ENCODE measurements at regions not wholly inside any gene's neighbourhood (a gene's known extent, or its start where the extent isn't known, plus 50 kb on each side); places are given as distances from the start of the nearest gene placed in this dataset.

- FAIRE-seq = no peak
- no peak for DNase-seq (ENCODE audit: extremely low spot score, insufficient read length, low read depth)
Measured at GRCh38 chr2:6359964-6360363, 505.7 kb downstream of the CMPK2 start.

DNA sequence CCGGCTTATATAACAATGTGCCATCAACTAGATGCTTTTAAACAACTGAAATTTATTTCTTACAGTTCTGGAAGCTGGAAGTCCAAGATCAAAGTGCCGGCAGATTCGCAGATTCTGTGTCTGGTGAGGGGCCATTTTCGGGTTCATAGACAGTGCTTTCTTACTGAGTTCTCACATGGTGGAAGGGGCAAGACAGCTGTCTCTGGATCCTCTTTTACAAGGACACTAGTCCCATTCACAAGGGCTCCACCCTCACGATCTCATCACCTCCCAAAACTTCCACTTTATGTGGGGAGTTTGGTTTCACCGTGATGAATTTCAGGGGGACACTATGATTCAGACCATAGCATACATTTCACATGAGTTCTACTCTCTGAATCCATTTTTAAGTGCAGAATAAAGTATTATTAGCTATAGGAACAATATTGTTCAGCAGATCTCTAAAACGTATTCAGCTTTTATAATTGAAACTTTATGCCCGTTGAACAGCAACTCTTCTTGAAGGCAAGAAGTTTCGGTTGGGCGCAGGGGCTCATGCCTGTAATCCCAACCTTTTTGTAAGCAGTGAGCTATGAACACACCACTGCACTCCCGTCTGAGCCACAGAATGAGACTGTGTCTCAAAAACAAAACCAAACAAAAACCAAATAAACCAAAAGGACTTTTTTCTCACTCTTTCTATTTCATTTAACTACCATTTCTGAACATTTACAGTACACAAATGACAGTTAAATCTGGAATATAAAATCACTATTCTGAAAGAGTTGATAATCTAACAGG is 502.8 kb downstream of the CMPK2 start:
- FAIRE-seq = no peak
- no peak for DNase-seq (ENCODE audit: extremely low spot score, insufficient read length, low read depth)

GRCh38 chr2:6368281-6368680 is 497.4 kb downstream of the CMPK2 start:
- DNase-seq (ENCODE audit: extremely low spot score, insufficient read length, low read depth) (no peak), FAIRE-seq (no peak)

GRCh38 chr2:6369266-6369665 is 496.4 kb downstream of the CMPK2 start:
- FAIRE-seq = no peak
- DNase-seq (ENCODE audit: extremely low spot score, insufficient read length, low read depth) = no peak

DNA sequence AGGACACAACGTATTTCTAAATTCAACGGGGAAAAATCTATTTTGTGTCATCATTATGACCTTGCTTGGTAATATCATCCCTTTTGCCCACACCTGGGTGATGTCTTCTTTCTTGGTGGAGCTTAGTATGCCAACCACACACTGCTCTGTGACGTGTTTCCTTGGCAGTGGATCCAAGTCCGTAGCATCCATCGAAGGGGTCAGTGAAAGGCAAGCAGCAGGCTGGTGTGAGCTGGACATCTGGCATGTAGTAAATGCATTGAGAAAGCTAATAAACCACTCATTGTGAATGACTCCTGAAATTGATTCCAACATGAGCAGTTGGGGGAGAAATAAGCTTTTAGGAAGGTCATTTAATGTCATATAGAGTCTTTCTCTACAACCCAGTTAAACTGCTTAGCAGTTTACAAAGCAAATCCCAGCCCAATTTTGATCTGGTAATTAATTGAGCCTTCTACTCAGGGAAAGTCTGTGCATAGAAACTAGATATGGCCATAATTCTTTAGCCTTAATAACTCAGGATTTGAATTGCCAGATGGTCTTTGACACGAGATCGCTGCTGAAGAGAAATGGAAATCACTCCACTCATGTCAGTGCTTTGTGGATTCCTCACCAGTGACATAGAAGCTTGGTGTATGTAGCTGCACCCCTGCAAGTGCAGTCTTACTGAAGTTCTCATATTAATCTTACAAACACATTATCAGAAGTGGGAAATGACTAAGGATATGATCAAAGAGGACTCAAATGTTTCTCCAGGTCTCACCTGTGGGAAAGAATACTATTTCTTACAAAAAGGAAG is 494.8 kb downstream of the CMPK2 start:
- FAIRE-seq (no peak), DNase-seq (ENCODE audit: extremely low spot score, insufficient read length, low read depth) (no peak)

GRCh38 chr2:6372317-6372901 is 493.3 kb downstream of the CMPK2 start:
- FAIRE-seq (no peak), DNase-seq (ENCODE audit: extremely low spot score, insufficient read length, low read depth) (no peak)

GRCh38 chr2:6381326-6381725 is 484.4 kb downstream of the CMPK2 start:
- DNase-seq (ENCODE audit: extremely low spot score, insufficient read length, low read depth) = no peak
- FAIRE-seq = no peak

DNA sequence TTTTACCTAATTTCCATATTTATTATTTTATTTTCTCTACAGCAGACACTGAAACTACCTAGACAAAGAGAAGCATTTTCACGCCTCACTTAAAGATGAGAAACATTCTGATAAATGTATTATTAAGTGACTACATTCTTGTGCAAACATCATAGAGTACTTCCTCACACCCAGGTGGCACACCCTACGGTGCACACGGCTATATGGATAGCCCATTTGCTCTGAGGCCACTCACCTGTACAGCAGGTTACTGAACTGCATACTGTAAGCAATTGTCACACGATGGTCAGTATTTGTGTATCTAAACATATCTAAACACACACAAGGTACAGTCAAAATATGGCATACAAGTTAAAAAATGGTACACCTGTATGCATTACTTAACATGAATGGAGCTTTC is 481.4 kb downstream of the CMPK2 start:
- FAIRE-seq (no peak), DNase-seq (ENCODE audit: extremely low spot score, insufficient read length, low read depth) (no peak)

DNA sequence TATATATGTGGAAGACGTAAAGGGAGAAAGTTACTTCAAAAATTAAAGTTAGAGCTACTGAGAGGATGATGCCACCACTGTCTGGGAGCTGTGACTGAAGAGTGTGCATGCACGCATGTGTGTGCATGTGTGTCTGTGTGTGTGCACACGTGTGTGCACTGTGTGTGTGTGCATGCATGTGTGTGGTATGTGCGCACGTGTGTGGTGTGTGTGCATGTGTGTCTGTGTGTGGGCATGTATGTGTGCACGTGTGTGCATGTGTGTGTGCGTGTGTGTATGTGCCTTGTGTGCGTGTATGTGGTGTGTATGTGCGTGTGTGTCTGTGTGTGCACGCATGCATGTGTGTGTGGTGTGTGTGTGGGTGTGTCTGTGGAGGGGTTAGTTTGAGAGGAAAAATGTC is 473.4 kb downstream of the CMPK2 start:
- DNase-seq (ENCODE audit: extremely low spot score, insufficient read length, low read depth) (no peak), FAIRE-seq (no peak)

- DNase-seq (ENCODE audit: extremely low spot score, insufficient read length, low read depth) = no peak
- FAIRE-seq = no peak
Measured at GRCh38 chr2:6392966-6393365, 472.7 kb downstream of the CMPK2 start.

DNA sequence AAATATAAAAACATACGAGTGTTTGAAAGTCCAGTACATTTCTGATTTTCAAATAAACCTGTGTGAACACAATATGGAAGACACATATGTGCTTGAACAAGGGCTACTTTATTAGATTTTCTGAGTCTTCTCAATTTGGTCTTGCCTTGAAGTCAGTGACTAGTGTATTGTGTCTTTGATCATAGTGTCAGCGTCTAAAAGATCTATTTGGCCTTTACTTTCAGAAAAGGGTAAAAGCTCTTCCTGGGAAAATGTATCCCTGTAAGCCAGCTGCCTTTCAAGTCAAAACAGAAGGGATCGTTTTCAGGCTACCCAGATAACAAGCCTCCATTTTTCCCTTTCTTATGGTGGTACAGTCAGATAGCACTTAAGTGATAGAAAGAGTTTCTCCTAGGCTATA is 471.9 kb downstream of the CMPK2 start:
- DNase-seq (ENCODE audit: extremely low spot score, insufficient read length, low read depth) (no peak), FAIRE-seq (no peak)

DNA sequence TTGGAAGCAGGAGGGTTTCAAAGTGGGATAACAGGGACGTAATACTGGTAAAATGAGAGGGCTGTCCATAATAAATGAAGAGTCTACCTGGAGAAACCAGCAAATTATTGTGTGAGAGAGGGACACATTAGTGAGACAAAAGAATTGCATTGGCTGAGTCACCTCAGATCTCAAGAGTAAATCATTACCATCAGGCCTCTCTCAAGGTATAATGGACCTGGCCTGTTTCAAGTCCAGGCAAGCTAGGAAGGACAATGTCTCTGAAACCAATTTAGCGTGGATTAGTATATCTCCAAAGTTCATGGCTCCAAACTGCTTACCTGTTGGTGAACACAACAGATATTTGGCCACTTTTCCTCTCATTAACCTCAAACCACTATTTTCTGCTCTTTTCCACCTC is 471.4 kb downstream of the CMPK2 start:
- DNase-seq (ENCODE audit: extremely low spot score, insufficient read length, low read depth) (no peak), FAIRE-seq (no peak)

- FAIRE-seq (no peak), DNase-seq (ENCODE audit: extremely low spot score, insufficient read length, low read depth) (no peak)
Measured at GRCh38 chr2:6398421-6398820, 467.3 kb downstream of the CMPK2 start.

GRCh38 chr2:6401301-6401700 is 464.4 kb downstream of the CMPK2 start:
- FAIRE-seq = no peak
- no peak for DNase-seq (ENCODE audit: extremely low spot score, insufficient read length, low read depth)

DNA sequence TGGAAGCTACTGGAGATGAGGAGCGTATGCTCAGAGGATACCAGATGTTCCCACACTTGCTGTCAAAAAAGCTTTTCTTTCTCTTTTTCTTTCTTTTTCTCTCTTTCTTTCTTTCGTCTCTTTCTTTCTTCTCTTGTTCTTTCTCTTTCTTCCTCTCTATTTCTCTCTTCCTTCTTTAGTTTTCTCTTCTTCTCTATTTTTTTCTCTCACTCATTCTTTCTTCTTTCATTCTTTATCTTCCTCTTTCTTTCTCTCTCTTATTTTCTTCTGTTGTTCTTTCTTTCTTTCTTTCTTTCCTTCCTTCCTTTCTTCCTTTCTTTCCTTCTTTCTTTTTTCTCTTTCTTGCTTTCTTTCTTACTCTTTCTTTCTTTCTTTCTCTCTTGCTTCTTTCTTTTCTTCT is 457.6 kb downstream of the CMPK2 start:
- FAIRE-seq = no peak
- DNase-seq (ENCODE audit: extremely low spot score, insufficient read length, low read depth) = no peak

DNA sequence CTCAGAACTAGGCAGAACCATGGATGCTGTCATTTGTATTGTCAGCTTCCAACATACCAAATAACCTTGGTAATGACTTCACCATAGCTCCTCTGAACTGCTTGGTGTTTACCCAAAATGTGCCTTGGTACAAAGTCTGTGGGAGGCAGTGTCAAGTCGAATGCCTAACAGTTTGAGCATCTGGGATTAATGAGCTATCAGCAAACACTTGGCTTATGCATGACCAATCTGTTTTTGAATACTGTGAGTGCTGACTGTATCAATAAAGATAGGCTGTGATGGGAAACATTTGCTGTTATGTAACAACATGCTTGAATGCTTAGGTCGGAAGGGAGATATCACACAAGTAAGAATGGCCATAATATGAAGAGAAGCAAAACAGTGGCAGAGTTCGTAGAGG is 455.4 kb downstream of the CMPK2 start:
- DNase-seq (ENCODE audit: extremely low spot score, insufficient read length, low read depth) (no peak), FAIRE-seq (no peak)

DNA sequence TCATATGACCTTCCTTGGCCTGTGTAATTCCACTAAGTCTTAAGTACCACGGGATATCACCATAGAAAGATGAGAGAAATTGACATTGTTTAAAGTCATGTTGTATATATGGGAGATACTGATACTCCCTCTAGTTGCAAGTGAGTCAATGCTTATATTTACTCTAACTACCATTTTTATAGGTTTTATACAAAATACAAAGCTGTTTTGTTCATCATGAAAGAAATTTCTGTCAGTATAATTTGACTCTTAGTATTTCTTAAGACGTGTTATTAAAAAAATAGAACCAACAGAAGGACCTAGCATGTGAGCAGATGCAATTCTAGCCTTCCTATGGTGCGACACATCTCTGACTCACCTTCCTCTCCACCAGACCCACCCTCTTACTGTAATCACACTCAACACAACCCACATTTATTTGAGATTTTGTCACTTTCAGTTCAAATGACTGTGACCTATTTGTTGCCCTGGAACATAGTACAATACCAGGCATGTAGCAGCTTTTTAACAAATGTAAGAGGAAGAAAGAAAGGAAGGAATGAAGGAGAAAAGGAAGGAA is 453.1 kb downstream of the CMPK2 start:
- FAIRE-seq = no peak
- DNase-seq (ENCODE audit: extremely low spot score, insufficient read length, low read depth) = no peak

- no peak for FAIRE-seq
Measured at GRCh38 chr2:6417050-6417449, 448.7 kb downstream of the CMPK2 start.

DNA sequence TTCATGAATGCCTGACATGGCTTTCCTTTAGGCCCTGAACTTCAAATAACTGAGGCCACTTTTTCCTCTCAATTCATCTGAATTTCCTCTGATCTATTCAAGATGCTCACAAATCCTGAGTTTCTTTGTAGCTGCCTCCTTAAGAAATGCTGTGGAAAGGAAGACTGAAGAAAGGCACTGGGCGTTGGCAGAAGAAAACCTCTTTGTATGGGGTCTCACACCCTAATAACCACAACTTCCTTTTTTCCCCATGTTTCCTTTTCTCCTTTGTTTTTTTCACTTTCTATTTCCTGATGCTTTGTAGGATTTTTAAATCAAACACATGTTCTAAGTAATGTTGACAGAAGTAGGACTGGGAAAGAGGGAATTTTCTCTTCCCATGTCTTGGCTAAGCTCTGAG is 447.4 kb downstream of the CMPK2 start:
- DNase-seq (ENCODE audit: extremely low spot score, insufficient read length, low read depth) = no peak
- FAIRE-seq = no peak

More at GRCh38 chr2:6417050-6417449, 448.7 kb downstream of the CMPK2 start:
- no peak for DNase-seq (ENCODE audit: extremely low spot score, insufficient read length, low read depth)

DNA sequence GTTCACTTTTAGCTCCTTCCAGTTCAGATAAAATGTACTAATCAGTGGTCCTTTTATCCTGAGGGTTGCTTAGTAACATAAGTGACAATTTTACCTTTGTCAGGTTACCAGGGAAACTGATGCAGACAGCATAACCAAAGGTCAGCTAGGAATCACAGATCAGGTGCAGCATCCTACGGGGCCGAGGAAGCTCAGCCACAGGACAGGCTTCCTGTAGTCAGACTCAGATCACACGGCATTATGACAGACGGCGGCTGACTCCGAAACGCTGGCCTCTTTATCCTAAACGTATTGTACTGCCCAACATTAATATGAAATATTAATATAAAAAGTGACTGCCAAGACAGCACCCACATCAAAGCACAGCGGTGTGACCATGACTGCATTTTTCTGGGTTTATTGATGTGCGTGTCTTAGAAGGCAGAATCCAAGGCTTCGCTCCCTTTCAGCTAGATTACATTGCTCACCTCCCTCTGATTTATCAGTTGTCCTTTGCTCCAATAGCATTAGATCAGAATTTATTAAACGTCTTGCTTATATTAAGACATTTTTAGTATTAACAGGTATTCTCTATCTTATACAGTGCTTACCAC is 444.5 kb downstream of the CMPK2 start:
- no peak for FAIRE-seq
- no peak for DNase-seq (ENCODE audit: extremely low spot score, insufficient read length, low read depth)

GRCh38 chr2:6421888-6422287 is 443.8 kb downstream of the CMPK2 start:
- DNase-seq (ENCODE audit: extremely low spot score, insufficient read length, low read depth) (no peak), FAIRE-seq (no peak)

Data from GM18507 (cell line).